Sigmoid colon (tissue), 4 donors: ENCODE measurements at regions not wholly inside any gene's neighbourhood (a gene's known extent, or its start where the extent isn't known, plus 50 kb on each side); places are given as distances from the start of the nearest gene placed in this dataset.

Experiments
- POLR2A ChIP-seq, 2 donors: fragments of 450-650 bp; IDR thresholded peaks; one replicate each; pipeline ENCODE4 v1.6.1; 2016; ENCODE audit warnings: antibody characterized with exemption in 2 of 2, mild to moderate bottlenecking in 2 of 2, moderate library complexity in 2 of 2
- POLR2AphosphoS5 ChIP-seq, 4 donors: sonication (generic); formaldehyde crosslinking; IDR thresholded peaks; one replicate each; pipeline ENCODE4 v1.6.1; 2017; ENCODE audit warnings: antibody characterized with exemption in 4 of 4
- TF ChIP-seq, protein P1 (sequence below), 4 experiments: fragments of 450-650 bp in 3 of 4; fragments of 200-600 bp in 1 of 4; IDR thresholded peaks; one replicate each; pipeline ENCODE4 v1.5.1; 2016 to 2019; ENCODE audit warnings: antibody characterized with exemption in 4 of 4, mild to moderate bottlenecking in 3 of 4, moderate library complexity in 2 of 4

DNA sequence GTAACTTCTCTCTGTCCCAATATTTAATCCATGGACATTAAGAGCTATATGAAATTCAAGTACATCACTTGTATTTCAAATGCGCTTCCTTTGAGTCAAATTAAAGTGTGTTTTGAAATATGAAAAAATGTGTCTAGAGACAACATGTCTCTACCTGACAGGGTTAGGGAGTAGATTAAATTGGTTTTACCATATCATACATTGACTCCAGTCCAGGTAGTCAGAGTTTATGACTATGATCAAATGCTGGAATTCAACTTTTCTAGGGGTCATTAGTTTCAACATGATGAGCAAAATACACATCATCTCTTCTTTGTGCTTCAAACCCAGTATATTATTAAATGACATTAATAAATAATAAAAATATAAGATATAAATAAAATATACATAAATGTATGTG, 259.2 kb downstream of the CDH10 start:
- TF ChIP-seq, protein P1, sequence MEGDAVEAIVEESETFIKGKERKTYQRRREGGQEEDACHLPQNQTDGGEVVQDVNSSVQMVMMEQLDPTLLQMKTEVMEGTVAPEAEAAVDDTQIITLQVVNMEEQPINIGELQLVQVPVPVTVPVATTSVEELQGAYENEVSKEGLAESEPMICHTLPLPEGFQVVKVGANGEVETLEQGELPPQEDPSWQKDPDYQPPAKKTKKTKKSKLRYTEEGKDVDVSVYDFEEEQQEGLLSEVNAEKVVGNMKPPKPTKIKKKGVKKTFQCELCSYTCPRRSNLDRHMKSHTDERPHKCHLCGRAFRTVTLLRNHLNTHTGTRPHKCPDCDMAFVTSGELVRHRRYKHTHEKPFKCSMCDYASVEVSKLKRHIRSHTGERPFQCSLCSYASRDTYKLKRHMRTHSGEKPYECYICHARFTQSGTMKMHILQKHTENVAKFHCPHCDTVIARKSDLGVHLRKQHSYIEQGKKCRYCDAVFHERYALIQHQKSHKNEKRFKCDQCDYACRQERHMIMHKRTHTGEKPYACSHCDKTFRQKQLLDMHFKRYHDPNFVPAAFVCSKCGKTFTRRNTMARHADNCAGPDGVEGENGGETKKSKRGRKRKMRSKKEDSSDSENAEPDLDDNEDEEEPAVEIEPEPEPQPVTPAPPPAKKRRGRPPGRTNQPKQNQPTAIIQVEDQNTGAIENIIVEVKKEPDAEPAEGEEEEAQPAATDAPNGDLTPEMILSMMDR (IDR thresholded peaks at IDR 0.05): no peak
- TF ChIP-seq POLR2A (IDR thresholded peaks at IDR 0.05): no peak
- no peak for TF ChIP-seq POLR2AphosphoS5 (IDR thresholded peaks at IDR 0.05)
